Spleen (tissue), 11 donors: ENCODE measurements at regions not wholly inside any gene's neighbourhood (a gene's known extent, or its start where the extent isn't known, plus 50 kb on each side); places are given as distances from the start of the nearest gene placed in this dataset.

Experiments
- DNase-seq: peaks from one replicate; pipeline ENCODE4 v3.0.0-alpha.2; 2020
- H3K27ac ChIP-seq, 8 donors: fragments of 200-600 bp; sonication (generic) in 7 of 8; 1 replicate in 4 of 8; 2 replicates in 4 of 8; pipeline versions ENCODE4 v1.5.0 to v1.8.0; 2016 to 2021; ENCODE audit warnings: inconsistent platforms in 4 of 8, mild to moderate bottlenecking in 4 of 8, moderate library complexity in 1 of 8
- H3K27me3 ChIP-seq, 7 donors: fragments of 200-600 bp; sonication (generic) in 6 of 7; replicated peaks in 1 of 7; 1 replicate in 4 of 7; 2 replicates in 3 of 7; pipeline versions ENCODE4 v1.5.0 to v1.8.0; 2016 to 2021; ENCODE audit warnings: inconsistent platforms in 3 of 7, mild to moderate bottlenecking in 1 of 7
- H3K36me3 ChIP-seq, 6 donors: fragments of 200-600 bp; sonication (generic) in 5 of 6; 1 replicate in 4 of 6; 2 replicates in 2 of 6; pipeline versions ENCODE4 v1.5.0 to v1.8.0; 2016 to 2021; ENCODE audit warnings: inconsistent platforms in 2 of 6
- H3K4me1 ChIP-seq, 6 donors: fragments of 200-600 bp; sonication (generic) in 5 of 6; 1 replicate in 3 of 6; 2 replicates in 3 of 6; pipeline versions ENCODE4 v1.5.0 to v1.8.0; 2016 to 2021; ENCODE audit warnings: inconsistent platforms in 3 of 6
- H3K4me3 ChIP-seq, 8 donors: fragments of 200-600 bp; sonication (generic) in 7 of 8; 1 replicate in 4 of 8; 2 replicates in 4 of 8; pipeline versions ENCODE4 v1.5.0 to v1.8.0; 2016 to 2021; ENCODE audit warnings: inconsistent platforms in 4 of 8, mild to moderate bottlenecking in 4 of 8, moderate library complexity in 2 of 8
- H3K9me3 ChIP-seq, 8 donors: fragments of 200-600 bp; sonication (generic) in 7 of 8; 1 replicate in 4 of 8; 2 replicates in 4 of 8; pipeline versions ENCODE4 v1.5.0 to v1.8.0; 2016 to 2021; ENCODE audit warnings: inconsistent platforms in 4 of 8
- CTCF ChIP-seq, 11 experiments: fragments of 200-600 bp in 7 of 11; fragments of 450-650 bp in 4 of 11; sonication (generic) in 4 of 11; IDR thresholded peaks in 8 of 11; conservative IDR thresholded peaks in 3 of 11; 1 replicate in 7 of 11; 2 replicates in 4 of 11; pipeline versions ENCODE4 v1.4.0 to v1.8.0; 2016 to 2021; ENCODE audit warnings: antibody characterized with exemption in 11 of 11, inconsistent platforms in 4 of 11, mild to moderate bottlenecking in 1 of 11
- POLR2A ChIP-seq, 3 donors: fragments of 450-650 bp; IDR thresholded peaks; one replicate each; pipeline ENCODE4 v1.5.1; 2017; ENCODE audit warnings: antibody characterized with exemption in 3 of 3, mild to moderate bottlenecking in 1 of 3
- POLR2AphosphoS5 ChIP-seq, 3 donors: sonication (generic); formaldehyde crosslinking; IDR thresholded peaks; one replicate each; pipeline ENCODE4 v1.5.1; 2017; ENCODE audit warnings: antibody characterized with exemption in 3 of 3
- WGBS, 5 donors: extraction: QIAGEN DNeasy Blood & Tissue Kit in 3 of 5; methylation state at CpG; one replicate each; pipeline versions ENCODE4 v1.1.5 to v1.1.7; 2013 to 2018; 5-methylcytosine and 5-hydroxymethylcytosine counted together
- intact Hi-C: fragments of 100-400 bp; cut with DNase I; formaldehyde crosslinking; loops from one replicate; pipeline ENCODE4 v1.15.0; 2023; ENCODE audit warnings: low total_unique reads
- donor health status: healthy with polysubstance abuse.
- donor health status: DM: no; HTN: no; CAD: no; lungs with moderate emphysema.
- donor health status: DM: no; HTN: no; CAD: no.
- donor health status: Bipolar disorder and iron deficiency.
- donor health status: healthy.
- donor health status: DM: no; HTN: no; CAD: no.
- donor health status: DM: yes; HTN: yes; CAD: no.

GRCh38 chr15:81752546-81752942, 293.3 kb downstream of the MEX3B start:
- 36 to 51% (median 38%) methylated on average over 3 of the region's 3 CpGs for WGBS, 5 donors
- TF ChIP-seq POLR2AphosphoS5 (IDR thresholded peaks at IDR 0.05) (peak in 1 of 3 donors; percentile 42), CTCF (IDR thresholded peaks at IDR 0.05 in 8 of 11, conservative IDR thresholded peaks at IDR 0.05 in 3 of 11) (no peak), POLR2A (IDR thresholded peaks at IDR 0.05) (no peak)
- Histone ChIP-seq H3K4me3 (no peak overlapping the region), H3K36me3 (no peaks in the 10 kb centered on the region), H3K27ac (no peak overlapping the region), H3K27me3 (peaks cover 0 to 4% (median 0%) of the 10 kb centered on the region in 7 donors), H3K4me1 (peaks cover 0 to 23% (median 10%) of the 10 kb centered on the region in 6 donors), H3K9me3 (no peaks in the 10 kb centered on the region)
- DNase-seq: no peak
- intact Hi-C loops: no loop called here

- WGBS, 5 donors: 54 to 73% (median 64%) methylated on average over 6 of the region's 6 CpGs
- no peak overlapping the region for H3K4me3 ChIP-seq
- no peaks in the 10 kb centered on the region for H3K36me3 ChIP-seq
- H3K27me3 ChIP-seq: peaks cover 0 to 4% (median 0%) of the 10 kb centered on the region in 7 donors
- peaks cover 0 to 23% (median 10%) of the 10 kb centered on the region in 6 donors for H3K4me1 ChIP-seq
- peak overlapping the region in 1 of 8 donors; percentile 13 for H3K27ac ChIP-seq
- no peak for DNase-seq
- no peaks in the 10 kb centered on the region for H3K9me3 ChIP-seq
- intact Hi-C loops: no loop called here
- no peak for TF ChIP-seq POLR2AphosphoS5 (IDR thresholded peaks at IDR 0.05)
- no peak for TF ChIP-seq POLR2A (IDR thresholded peaks at IDR 0.05)
Observed at GRCh38 chr15:81751816-81752545, 293.8 kb downstream of the MEX3B start.

GRCh38 chr15:81751256-81751655, 294.6 kb downstream of the MEX3B start:
- no peaks in the 10 kb centered on the region for H3K9me3 ChIP-seq
- H3K4me1 ChIP-seq: peaks cover 0 to 23% (median 10%) of the 10 kb centered on the region in 6 donors
- TF ChIP-seq CTCF (IDR thresholded peaks at IDR 0.05 in 8 of 11, conservative IDR thresholded peaks at IDR 0.05 in 3 of 11) (no peak), POLR2A (IDR thresholded peaks at IDR 0.05) (no peak), POLR2AphosphoS5 (IDR thresholded peaks at IDR 0.05) (no peak)
- H3K27me3 ChIP-seq: peaks cover 0 to 4% (median 0%) of the 10 kb centered on the region in 7 donors
- H3K4me3 ChIP-seq: no peak overlapping the region
- intact Hi-C loops: no loop called here
- 72 to 83% (median 83%) methylated on average over 7 of the region's 7 CpGs for WGBS, 5 donors
- no peaks in the 10 kb centered on the region for H3K36me3 ChIP-seq
- no peak for DNase-seq
- no peak overlapping the region for H3K27ac ChIP-seq

- TF ChIP-seq CTCF (IDR thresholded peaks at IDR 0.05 in 8 of 11, conservative IDR thresholded peaks at IDR 0.05 in 3 of 11) (no peak), POLR2A (IDR thresholded peaks at IDR 0.05) (no peak), POLR2AphosphoS5 (IDR thresholded peaks at IDR 0.05) (no peak)
- Histone ChIP-seq H3K9me3 (no peaks in the 10 kb centered on the region), H3K27me3 (peaks cover 0 to 4% (median 0%) of the 10 kb centered on the region in 7 donors), H3K4me1 (peaks cover 0 to 23% (median 10%) of the 10 kb centered on the region in 6 donors), H3K4me3 (no peak overlapping the region), H3K36me3 (no peaks in the 10 kb centered on the region), H3K27ac (no peak overlapping the region)
- WGBS, 5 donors: 73 to 76% (median 76%) methylated on average over 22 to 26 of the region's 26 CpGs
- intact Hi-C loops: no loop called here
- no peak for DNase-seq
Observed at GRCh38 chr15:81749716-81750375, 296.0 kb downstream of the MEX3B start.
